ENCODE measurements at regions not wholly inside any gene's neighbourhood (a gene's known extent, or its start where the extent isn't known, plus 50 kb on each side); places are given as distances from the start of the nearest gene placed in this dataset.
A peak's percentile ranks its signal among the peaks of the same experiment; 100 is the strongest.

- DNase-seq: no peak
Observed at GRCh38 chr2:103285354-103285753, 523.5 kb downstream of the TMEM182 start.

- no peak for DNase-seq
Observed at GRCh38 chr2:103287746-103288145, 525.9 kb downstream of the TMEM182 start.

- no peak for DNase-seq
Observed at GRCh38 chr2:103288696-103289095, 526.9 kb downstream of the TMEM182 start.

GRCh38 chr2:103289105-103289725, 527.4 kb downstream of the TMEM182 start:
- DNase-seq: peak in 1 of 2 donors; percentile 43

GRCh38 chr2:103292573-103292972, 530.7 kb downstream of the TMEM182 start:
- no peak for DNase-seq

- DNase-seq: no peak
Observed at GRCh38 chr2:103293067-103293741, 531.4 kb downstream of the TMEM182 start.

GRCh38 chr2:103293742-103294077, 531.9 kb downstream of the TMEM182 start:
- no peak for DNase-seq

- DNase-seq: no peak
Observed at GRCh38 chr2:103294420-103294819, 532.6 kb downstream of the TMEM182 start.

- DNase-seq: no peak
Observed at GRCh38 chr2:103295591-103295990, 533.8 kb downstream of the TMEM182 start.

- no peak for DNase-seq
Observed at GRCh38 chr2:103324671-103325070, 562.8 kb downstream of the TMEM182 start.

GRCh38 chr2:103327386-103327785, 565.6 kb downstream of the TMEM182 start:
- DNase-seq: no peak

GRCh38 chr2:103327966-103328365, 566.1 kb downstream of the TMEM182 start:
- no peak for DNase-seq

- DNase-seq: no peak
Observed at GRCh38 chr2:103335403-103335802, 573.6 kb downstream of the TMEM182 start.

GRCh38 chr2:103338819-103339218, 577.0 kb downstream of the TMEM182 start:
- DNase-seq: no peak

- DNase-seq: no peak
Observed at GRCh38 chr2:103346780-103347179, 584.9 kb downstream of the TMEM182 start.

- no peak for DNase-seq
Observed at GRCh38 chr2:103353774-103354173, 591.9 kb downstream of the TMEM182 start.

- DNase-seq: no peak
Observed at GRCh38 chr2:103355287-103355686, 593.5 kb downstream of the TMEM182 start.

- DNase-seq: no peak
Observed at GRCh38 chr2:103361712-103362111, 599.9 kb downstream of the TMEM182 start.

- DNase-seq: no peak
Observed at GRCh38 chr2:103363639-103364038, 601.8 kb downstream of the TMEM182 start.

- no peak for DNase-seq
Observed at GRCh38 chr2:103364177-103364576, 602.3 kb downstream of the TMEM182 start.

- no peak for DNase-seq
Observed at GRCh38 chr2:103365071-103365470, 603.2 kb downstream of the TMEM182 start.

GRCh38 chr2:103367877-103368276, 606.0 kb downstream of the TMEM182 start:
- no peak for DNase-seq

- DNase-seq: no peak
Observed at GRCh38 chr2:103383541-103383940, 621.7 kb downstream of the TMEM182 start.

GRCh38 chr2:103386872-103387271, 625.0 kb downstream of the TMEM182 start:
- DNase-seq: no peak

GRCh38 chr2:103387888-103388287, 626.1 kb downstream of the TMEM182 start:
- DNase-seq: no peak

All from hippocampal formation (tissue), 2 donors.